CD4-positive, alpha-beta T cell treated with Interleukin-2 at 100 ng/mL for 4 hours (primary cell): ENCODE measurements at regions not wholly inside any gene's neighbourhood (a gene's known extent, or its start where the extent isn't known, plus 50 kb on each side); places are given as distances from the start of the nearest gene placed in this dataset.
"Not testable (repeated sequence)": the region's sequence is repeated elsewhere in the genome, so short reads cannot be mapped to it uniquely, and the experiment has no call there.

Source experiments
- DNase-seq: peaks from one replicate; pipeline ENCODE4 v3.0.0-alpha.2; 2020; ENCODE audit warnings: low spot score

- DNase-seq, result no peak
These were observed 373.2 kb downstream of the KCNRG start for GRCh38 chr13:50388481-50388880.

GRCh38 chr13:50389726-50390125, 374.5 kb downstream of the KCNRG start:
- DNase-seq, result no peak

GRCh38 chr13:50390503-50391248, 375.4 kb downstream of the KCNRG start:
- DNase-seq, result no peak

- DNase-seq, result no peak
These were observed 377.7 kb downstream of the KCNRG start for GRCh38 chr13:50392977-50393376.

- no peak for DNase-seq
These were observed 378.4 kb downstream of the KCNRG start for GRCh38 chr13:50393628-50394027.

- DNase-seq, result no peak
These were observed 380.8 kb downstream of the KCNRG start for GRCh38 chr13:50396001-50396400.

- not testable (repeated sequence) for DNase-seq
These were observed 381.4 kb downstream of the KCNRG start for GRCh38 chr13:50396618-50397017.

- DNase-seq, result no peak
These were observed 384.9 kb downstream of the KCNRG start for GRCh38 chr13:50400035-50400726.

- no peak for DNase-seq
These were observed 385.8 kb downstream of the KCNRG start for GRCh38 chr13:50401049-50401505.

- no peak for DNase-seq
These were observed 386.6 kb downstream of the KCNRG start for GRCh38 chr13:50401721-50402465.

- no peak for DNase-seq
These were observed 388.1 kb downstream of the KCNRG start for GRCh38 chr13:50403311-50403710.

- DNase-seq, result no peak
These were observed 388.9 kb downstream of the KCNRG start for GRCh38 chr13:50404116-50404515.

- DNase-seq, result no peak
These were observed 389.5 kb downstream of the KCNRG start for GRCh38 chr13:50404769-50405168.

GRCh38 chr13:50406831-50407230, 391.6 kb downstream of the KCNRG start:
- no peak for DNase-seq

- DNase-seq, result no peak
These were observed 392.8 kb downstream of the KCNRG start for GRCh38 chr13:50408068-50408467.

- no peak for DNase-seq
These were observed 394.0 kb downstream of the KCNRG start for GRCh38 chr13:50409220-50409619.

- no peak for DNase-seq
These were observed 395.9 kb downstream of the KCNRG start for GRCh38 chr13:50410921-50411746.

- DNase-seq, result no peak
These were observed 396.9 kb downstream of the KCNRG start for GRCh38 chr13:50412046-50412617.

GRCh38 chr13:50414640-50415039, 399.4 kb downstream of the KCNRG start:
- DNase-seq, result no peak

- no peak for DNase-seq
These were observed 400.2 kb downstream of the KCNRG start for GRCh38 chr13:50415428-50415827.

- DNase-seq, result no peak
These were observed 402.4 kb downstream of the KCNRG start for GRCh38 chr13:50417597-50417996.
